ENCODE measurements at regions not wholly inside any gene's neighbourhood (a gene's known extent, or its start where the extent isn't known, plus 50 kb on each side); places are given as distances from the start of the nearest gene placed in this dataset.

- no peak for DNase-seq (ENCODE audit: low read depth in 2 of 2)
Observed at GRCh38 chr5:40278881-40279280, 400.8 kb upstream of the PTGER4 start.

GRCh38 chr5:40277161-40277906 lies 402.4 kb upstream of the PTGER4 start:
- peak in 1 of 2 donors; percentile 27 for DNase-seq (ENCODE audit: low read depth in 2 of 2)

- DNase-seq (ENCODE audit: low read depth in 2 of 2) = no peak
Observed at GRCh38 chr5:40276426-40277102, 403.2 kb upstream of the PTGER4 start.

GRCh38 chr5:40274568-40274967 lies 405.1 kb upstream of the PTGER4 start:
- no peak for DNase-seq (ENCODE audit: low read depth in 2 of 2)

DNA sequence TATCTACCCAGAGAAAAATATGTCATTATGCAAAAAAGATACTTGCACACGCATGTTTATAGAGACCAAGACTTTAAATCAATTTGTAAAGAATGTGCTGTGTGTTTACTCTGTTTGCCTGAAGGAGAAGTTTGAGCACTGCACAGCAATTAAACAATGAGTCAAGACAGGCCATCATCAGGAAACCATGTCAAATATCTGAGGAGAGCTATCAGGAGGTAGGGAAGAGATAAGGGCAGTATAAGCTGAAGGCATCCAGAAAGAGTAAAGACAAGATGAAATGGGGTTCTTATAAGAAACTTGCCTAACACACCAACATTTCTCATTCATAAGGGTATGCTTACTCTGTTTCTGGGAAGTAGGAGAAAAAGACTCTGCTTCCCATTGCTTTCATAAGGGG lies 405.8 kb upstream of the PTGER4 start:
- DNase-seq (ENCODE audit: low read depth in 2 of 2) = no peak

- no peak for DNase-seq (ENCODE audit: low read depth in 2 of 2)
Observed at GRCh38 chr5:40271476-40271875, 408.2 kb upstream of the PTGER4 start.

- DNase-seq (ENCODE audit: low read depth in 2 of 2) = no peak
Observed at GRCh38 chr5:40270274-40270845, 409.4 kb upstream of the PTGER4 start.

DNA sequence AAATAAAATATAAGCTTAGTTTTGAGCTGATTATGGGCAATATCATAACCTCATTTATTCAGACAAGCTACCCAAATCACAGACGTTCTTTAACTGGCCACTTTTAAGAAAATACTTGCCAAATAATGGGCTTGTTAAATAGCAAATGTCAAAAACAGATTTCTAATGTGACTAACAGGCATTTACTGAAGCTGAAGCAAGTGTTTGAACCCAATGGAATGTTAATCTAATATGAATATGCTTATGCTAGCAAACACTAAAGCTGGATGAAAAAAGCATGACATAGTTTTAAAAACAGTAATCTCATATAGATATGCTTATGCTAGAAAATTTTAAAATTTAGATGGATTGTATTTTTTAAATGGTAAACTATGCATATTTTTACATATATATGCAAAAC lies 411.6 kb upstream of the PTGER4 start:
- DNase-seq (ENCODE audit: low read depth in 2 of 2) = no peak

- no peak for DNase-seq (ENCODE audit: low read depth in 2 of 2)
Observed at GRCh38 chr5:40266952-40267351, 412.8 kb upstream of the PTGER4 start.

GRCh38 chr5:40261984-40262383 lies 417.7 kb upstream of the PTGER4 start:
- DNase-seq (ENCODE audit: low read depth in 2 of 2) = no peak

DNA sequence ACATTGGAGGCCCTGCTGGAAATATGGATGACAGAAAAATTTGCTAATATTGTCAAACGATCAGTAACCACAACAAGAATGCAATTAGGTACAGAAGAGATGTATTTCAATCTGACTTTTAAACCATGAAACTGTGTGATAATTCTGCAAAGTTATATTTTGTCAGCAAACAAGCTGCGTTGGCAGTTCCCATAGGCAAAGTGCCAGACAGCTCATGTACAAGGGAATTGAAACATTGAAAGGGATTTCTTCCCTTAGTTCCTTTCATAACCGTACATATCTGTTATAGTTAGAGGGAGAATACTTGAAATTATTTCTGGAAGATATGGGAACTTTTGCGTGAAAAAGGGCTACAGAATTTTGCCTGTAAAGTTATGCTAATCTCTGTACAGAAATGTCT lies 419.4 kb upstream of the PTGER4 start:
- no peak for DNase-seq (ENCODE audit: low read depth in 2 of 2)

DNA sequence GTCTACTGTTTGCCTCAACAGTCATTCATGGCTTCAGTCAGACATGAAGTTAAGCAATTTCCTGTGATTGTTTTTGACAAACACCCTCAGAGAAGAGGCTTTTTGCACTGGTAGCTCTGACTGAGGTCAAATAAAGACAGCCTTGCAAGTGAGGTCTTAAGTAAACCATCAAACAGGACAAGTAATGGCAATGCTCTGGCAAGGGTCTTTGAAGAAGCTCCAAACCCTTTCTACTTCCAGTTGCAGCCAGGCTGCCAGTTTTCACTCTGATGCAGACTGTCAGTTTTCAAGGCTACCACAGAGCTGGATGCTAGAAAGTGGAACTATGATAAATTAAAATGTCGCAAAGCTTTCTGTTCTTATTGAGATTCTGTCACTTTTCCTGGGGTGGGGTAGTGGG lies 421.5 kb upstream of the PTGER4 start:
- no peak for DNase-seq (ENCODE audit: low read depth in 2 of 2)

GRCh38 chr5:40240671-40241070 lies 439.0 kb upstream of the PTGER4 start:
- no peak for DNase-seq (ENCODE audit: low read depth in 2 of 2)

GRCh38 chr5:40240111-40240510 lies 439.6 kb upstream of the PTGER4 start:
- peak; percentile 39 to 40 for DNase-seq (ENCODE audit: low read depth in 2 of 2)

DNA sequence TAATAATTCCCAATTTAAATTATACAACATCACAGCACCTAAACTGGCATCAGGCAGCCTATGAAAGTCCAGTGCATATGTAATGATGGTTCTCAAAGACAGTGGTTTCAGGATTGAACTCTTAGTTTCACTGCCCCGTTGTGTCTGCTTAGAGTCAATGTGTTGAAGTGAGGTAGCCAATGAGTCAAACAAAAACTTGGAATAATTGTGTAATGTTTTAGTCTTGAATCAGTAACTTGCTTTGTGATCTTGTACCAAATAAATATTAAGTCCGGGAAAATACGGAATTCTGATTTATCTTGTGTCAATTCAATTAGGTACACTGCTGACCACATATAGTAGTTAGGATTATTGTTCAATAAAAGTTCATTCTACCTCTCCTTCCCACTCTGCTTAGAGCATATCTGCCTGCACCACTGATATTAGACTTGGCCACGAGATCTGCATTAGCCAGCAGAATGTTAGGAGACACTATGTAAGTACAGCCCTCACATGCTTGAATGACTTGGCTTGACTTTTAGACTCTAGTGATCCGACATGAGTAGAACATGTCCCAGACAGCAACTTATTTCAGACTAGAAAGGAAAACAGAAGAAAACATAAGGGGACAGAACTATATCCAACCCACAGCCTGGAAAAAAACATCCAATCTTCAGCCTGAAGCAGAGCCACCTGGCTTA lies 441.5 kb upstream of the PTGER4 start:
- no peak for DNase-seq (ENCODE audit: low read depth in 2 of 2)

GRCh38 chr5:40235471-40236400 lies 444.0 kb upstream of the PTGER4 start:
- no peak for DNase-seq (ENCODE audit: low read depth in 2 of 2)

DNA sequence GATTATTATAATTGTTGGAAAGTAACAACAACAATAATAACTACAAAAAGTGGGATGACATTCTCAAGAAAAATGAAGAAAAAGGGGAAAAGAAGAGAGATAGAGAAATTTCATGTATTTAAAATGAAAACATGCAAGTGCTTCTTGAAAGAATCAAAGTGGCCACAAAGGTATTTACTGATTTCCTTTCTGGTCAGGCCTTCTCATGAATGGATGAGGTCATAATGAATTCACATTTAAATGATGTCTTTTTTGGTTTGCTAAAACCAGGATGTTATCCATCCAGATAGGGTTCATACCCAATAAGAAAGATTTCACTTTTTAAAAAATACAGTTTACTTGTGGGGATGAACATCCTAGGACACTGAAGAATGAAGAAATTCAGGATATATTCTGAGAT lies 446.4 kb upstream of the PTGER4 start:
- no peak for DNase-seq (ENCODE audit: low read depth in 2 of 2)

DNA sequence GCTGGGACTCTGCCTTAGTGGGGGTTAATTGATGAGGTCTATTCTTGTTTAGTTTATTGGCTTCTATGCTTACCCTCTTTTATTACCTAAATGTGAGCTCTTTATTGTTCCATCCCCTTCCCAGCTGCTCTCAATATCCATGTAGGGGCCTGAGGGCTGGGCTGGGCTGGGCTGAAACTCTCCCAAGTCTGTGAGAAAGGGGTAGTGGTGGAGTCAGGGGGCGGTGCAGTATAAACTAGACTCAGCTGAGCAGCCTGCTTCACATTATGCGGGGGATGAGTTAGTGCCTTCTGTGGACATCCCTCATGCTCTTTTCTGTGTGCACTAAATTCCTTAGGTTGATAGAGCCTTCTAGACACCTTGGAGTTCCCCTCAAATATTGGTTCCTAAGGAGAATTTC lies 451.8 kb upstream of the PTGER4 start:
- DNase-seq (ENCODE audit: low read depth in 2 of 2) = no peak

DNA sequence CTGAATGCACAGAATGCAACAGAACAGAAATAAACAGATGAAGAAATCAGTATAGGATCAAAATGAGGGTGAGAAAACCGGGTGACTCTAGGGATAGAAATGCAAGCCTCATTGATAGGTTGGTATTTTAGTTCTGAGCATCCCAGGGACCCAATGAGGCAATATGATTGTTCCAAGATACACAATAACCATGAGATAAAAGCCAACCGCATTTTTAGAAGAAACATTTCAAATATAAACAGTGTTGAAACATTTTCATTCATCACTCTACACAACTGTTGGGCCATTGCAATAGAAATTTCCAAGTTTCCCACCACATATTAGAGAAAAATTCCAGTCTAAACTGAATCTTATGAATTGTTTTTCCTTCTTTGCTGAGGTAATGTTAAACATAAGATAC lies 452.3 kb upstream of the PTGER4 start:
- no peak for DNase-seq (ENCODE audit: low read depth in 2 of 2)

GRCh38 chr5:40226906-40227305 lies 452.8 kb upstream of the PTGER4 start:
- DNase-seq (ENCODE audit: low read depth in 2 of 2) = no peak

GRCh38 chr5:40225147-40225546 lies 454.6 kb upstream of the PTGER4 start:
- DNase-seq (ENCODE audit: low read depth in 2 of 2) = peak in 1 of 2 donors; percentile 18

DNA sequence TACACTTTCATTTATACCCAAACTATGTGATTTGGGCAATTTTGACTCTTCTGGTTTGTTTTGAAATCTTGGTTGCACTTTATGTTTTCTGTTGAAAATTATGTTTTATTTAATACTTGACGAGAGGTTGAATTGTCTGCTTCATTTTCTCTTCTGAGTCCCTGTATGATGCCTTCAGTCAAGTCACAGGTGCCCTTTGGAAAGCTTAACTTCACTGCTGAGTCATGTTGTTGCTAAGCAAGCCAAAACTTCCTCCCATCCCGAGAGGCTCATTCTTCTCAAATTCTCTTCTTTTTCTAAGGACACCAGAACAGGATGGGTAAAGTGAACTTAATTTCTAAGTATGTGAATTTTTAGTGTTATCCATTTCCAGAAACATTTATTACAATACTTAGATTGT lies 455.3 kb upstream of the PTGER4 start:
- DNase-seq (ENCODE audit: low read depth in 2 of 2) = no peak
